ENCODE measurements at regions not wholly inside any gene's neighbourhood (a gene's known extent, or its start where the extent isn't known, plus 50 kb on each side); places are given as distances from the start of the nearest gene placed in this dataset.

DNA sequence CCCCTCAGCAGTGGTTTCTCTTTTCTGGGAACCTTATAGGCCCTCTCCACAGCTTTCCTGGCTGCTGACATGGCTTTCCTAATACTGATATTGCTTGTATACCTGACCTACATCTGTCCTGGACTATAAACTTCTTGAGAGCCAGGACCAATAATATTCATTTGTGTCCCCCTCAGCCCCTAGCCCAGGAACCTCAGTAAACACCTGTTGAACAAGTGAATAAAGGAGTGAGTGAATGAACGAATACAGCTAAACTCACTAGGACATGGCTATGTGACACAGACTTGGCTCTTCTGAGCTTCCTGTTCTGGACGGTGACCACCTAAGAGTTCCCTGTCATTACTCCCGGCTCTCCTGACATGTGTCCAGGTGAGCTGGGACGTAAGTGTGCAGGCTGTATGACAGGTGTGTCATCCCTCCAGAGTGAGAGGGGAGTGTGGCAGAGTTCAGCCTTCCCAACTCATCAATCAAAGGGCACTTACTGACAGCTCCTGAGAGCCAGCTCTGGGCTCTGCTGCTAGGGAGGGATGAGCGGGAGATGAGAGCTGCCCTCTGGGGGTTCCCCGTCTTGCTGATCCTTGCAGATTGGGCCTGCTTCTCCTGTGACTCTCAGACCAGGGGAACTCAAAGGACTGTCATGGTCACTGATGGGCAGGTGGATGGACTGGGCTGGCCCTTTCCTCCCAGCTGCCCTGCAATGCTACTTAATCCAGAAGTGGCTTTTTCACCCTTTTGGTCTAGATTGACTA, 84.5 kb downstream of the HIF1AN start:
- TF ChIP-seq, protein P1, sequence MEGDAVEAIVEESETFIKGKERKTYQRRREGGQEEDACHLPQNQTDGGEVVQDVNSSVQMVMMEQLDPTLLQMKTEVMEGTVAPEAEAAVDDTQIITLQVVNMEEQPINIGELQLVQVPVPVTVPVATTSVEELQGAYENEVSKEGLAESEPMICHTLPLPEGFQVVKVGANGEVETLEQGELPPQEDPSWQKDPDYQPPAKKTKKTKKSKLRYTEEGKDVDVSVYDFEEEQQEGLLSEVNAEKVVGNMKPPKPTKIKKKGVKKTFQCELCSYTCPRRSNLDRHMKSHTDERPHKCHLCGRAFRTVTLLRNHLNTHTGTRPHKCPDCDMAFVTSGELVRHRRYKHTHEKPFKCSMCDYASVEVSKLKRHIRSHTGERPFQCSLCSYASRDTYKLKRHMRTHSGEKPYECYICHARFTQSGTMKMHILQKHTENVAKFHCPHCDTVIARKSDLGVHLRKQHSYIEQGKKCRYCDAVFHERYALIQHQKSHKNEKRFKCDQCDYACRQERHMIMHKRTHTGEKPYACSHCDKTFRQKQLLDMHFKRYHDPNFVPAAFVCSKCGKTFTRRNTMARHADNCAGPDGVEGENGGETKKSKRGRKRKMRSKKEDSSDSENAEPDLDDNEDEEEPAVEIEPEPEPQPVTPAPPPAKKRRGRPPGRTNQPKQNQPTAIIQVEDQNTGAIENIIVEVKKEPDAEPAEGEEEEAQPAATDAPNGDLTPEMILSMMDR (IDR thresholded peaks at IDR 0.05) = no peak
- H3K9me3 Mint-ChIP-seq = no peaks in the 10 kb centered on the region
- no peak overlapping the region for H3K4me3 Mint-ChIP-seq
- 81% methylated on average over 5 of the region's 6 CpGs for WGBS (ENCODE audit: insufficient coverage)
- intact Hi-C loops (cut with micrococcal nuclease) = no loop called here
- no peaks in the 10 kb centered on the region for H3K9me3 ChIP-seq (ENCODE audit: control insufficient read depth, insufficient read depth, low read length)
- H3K27me3 Mint-ChIP-seq (ENCODE audit: low read depth in 2 of 2) = peaks cover 42 to 62% of the 10 kb centered on the region in 2 donors
- H3K4me3 ChIP-seq (ENCODE audit: low read length) = no peak overlapping the region
- no peaks in the 10 kb centered on the region for H3K4me1 Mint-ChIP-seq
- ATAC-seq = no peak
- H3K36me3 Mint-ChIP-seq = no peaks in the 10 kb centered on the region
- H3K27ac ChIP-seq (ENCODE audit: low read length) = no peak overlapping the region
- no peaks in the 10 kb centered on the region for H3K4me1 ChIP-seq (ENCODE audit: control insufficient read depth, insufficient read depth, low read length)
- H3K36me3 ChIP-seq (ENCODE audit: control insufficient read depth, insufficient read depth, low read length) = no peaks in the 10 kb centered on the region
- DNase-seq = no peak
- no peak overlapping the region for H3K27ac Mint-ChIP-seq
- peaks cover 7% of the 10 kb centered on the region for H3K27me3 ChIP-seq (ENCODE audit: control insufficient read depth, insufficient read depth, low read length)

DNA sequence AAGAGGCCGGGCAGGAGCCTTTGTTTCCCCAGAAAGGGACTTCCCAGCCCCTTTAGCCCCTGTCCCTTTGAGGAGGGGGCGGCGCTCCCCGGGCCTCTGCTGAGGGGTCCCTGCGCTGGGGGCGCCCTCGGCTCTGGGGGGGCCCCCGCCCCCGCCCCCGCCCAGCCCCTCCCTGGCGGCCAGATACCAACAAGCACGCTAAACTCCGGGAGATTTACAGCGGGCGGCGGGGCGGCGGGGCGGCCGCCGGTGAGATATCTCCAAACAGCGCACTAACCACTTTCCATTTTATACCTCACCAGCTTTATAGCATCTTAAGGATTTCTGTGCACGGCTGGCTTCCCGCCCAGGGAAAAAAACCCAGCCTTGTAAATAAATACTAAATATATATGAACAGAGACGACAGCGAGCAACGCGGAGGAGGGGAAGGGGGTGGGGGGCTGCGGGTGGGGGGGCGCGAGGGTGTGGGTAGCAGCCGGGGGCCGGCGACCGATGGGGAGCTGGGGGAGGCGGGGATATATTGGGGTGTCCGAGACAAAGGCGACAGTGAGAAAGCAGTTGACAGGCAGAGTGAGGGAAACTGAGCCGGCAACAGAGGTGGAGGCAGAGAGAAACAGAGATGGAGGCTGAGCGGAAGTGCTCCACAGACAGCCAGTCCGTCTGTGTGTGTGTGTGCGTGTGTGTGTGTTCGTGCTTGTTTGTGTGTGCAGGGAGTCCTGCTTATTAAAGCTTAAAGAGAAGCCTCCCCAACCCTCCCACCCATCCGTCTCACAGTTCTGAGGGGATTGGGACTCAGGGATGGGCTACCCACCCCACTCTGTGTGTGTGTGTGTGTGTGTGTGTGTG, 85.8 kb downstream of the HIF1AN start:
- TF ChIP-seq, protein P1 (IDR thresholded peaks at IDR 0.05) = no peak
- H3K4me3 Mint-ChIP-seq = peak overlapping the region; percentile 76
- Histone ChIP-seq H3K27me3 (ENCODE audit: control insufficient read depth, insufficient read depth, low read length) (peaks cover 7% of the 10 kb centered on the region), H3K9me3 (ENCODE audit: control insufficient read depth, insufficient read depth, low read length) (no peaks in the 10 kb centered on the region), H3K27ac (ENCODE audit: low read length) (no peak overlapping the region), H3K4me3 (ENCODE audit: low read length) (no peak overlapping the region), H3K4me1 (ENCODE audit: control insufficient read depth, insufficient read depth, low read length) (no peaks in the 10 kb centered on the region), H3K36me3 (ENCODE audit: control insufficient read depth, insufficient read depth, low read length) (no peaks in the 10 kb centered on the region)
- H3K27ac Mint-ChIP-seq = no peak overlapping the region
- H3K9me3 Mint-ChIP-seq = no peaks in the 10 kb centered on the region
- 20% methylated on average over 29 of the region's 44 CpGs for WGBS (ENCODE audit: insufficient coverage)
- DNase-seq = peak in 1 of 2 donors; percentile 63
- intact Hi-C loops (cut with micrococcal nuclease) = no loop called here
- peak in 2 of 3 donors; percentile 41 to 63 for ATAC-seq
- no peaks in the 10 kb centered on the region for H3K36me3 Mint-ChIP-seq
- H3K27me3 Mint-ChIP-seq (ENCODE audit: low read depth in 2 of 2) = peaks cover 41 to 75% of the 10 kb centered on the region in 2 donors
- no peaks in the 10 kb centered on the region for H3K4me1 Mint-ChIP-seq

DNA sequence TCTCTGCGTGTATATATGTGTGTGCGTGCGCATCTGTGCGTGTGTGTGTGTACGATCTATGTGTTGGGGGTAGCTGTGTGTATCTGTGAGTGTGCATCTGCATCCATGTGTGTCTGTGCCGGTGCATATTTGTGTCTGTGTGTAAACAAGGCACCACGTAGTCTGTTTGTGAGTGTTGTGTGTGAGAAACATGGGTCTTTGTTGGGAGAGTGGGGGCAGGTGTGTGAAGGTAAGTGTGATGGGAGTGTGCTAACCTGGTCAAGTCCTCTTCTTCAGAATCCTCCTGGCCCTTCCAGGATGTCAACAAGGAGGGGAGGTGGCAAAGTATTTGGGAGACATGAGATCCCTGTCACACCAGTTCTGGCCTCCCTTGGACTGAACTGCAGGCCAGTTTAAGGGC, 87.2 kb downstream of the HIF1AN start:
- intact Hi-C loops (cut with micrococcal nuclease) = no loop called here
- no peak for ATAC-seq
- TF ChIP-seq, protein P1 (IDR thresholded peaks at IDR 0.05) = no peak
- 90% methylated on average over 7 of the region's 7 CpGs for WGBS (ENCODE audit: insufficient coverage)
- Mint-ChIP-seq H3K4me1 (no peaks in the 10 kb centered on the region), H3K9me3 (no peaks in the 10 kb centered on the region), H3K27ac (no peak overlapping the region), H3K36me3 (no peaks in the 10 kb centered on the region), H3K27me3 (ENCODE audit: low read depth in 2 of 2) (peaks cover 43 to 70% of the 10 kb centered on the region in 2 donors), H3K4me3 (no peak overlapping the region)
- Histone ChIP-seq H3K27ac (ENCODE audit: low read length) (no peak overlapping the region), H3K27me3 (ENCODE audit: control insufficient read depth, insufficient read depth, low read length) (peaks cover 7% of the 10 kb centered on the region), H3K4me1 (ENCODE audit: control insufficient read depth, insufficient read depth, low read length) (no peaks in the 10 kb centered on the region), H3K4me3 (ENCODE audit: low read length) (no peak overlapping the region), H3K9me3 (ENCODE audit: control insufficient read depth, insufficient read depth, low read length) (no peaks in the 10 kb centered on the region), H3K36me3 (ENCODE audit: control insufficient read depth, insufficient read depth, low read length) (no peaks in the 10 kb centered on the region)
- DNase-seq = no peak
